Activated CD4-positive, alpha-beta T cell treated with anti-CD3 and anti-CD28 coated beads for 4 hours (primary cell): ENCODE measurements at regions not wholly inside any gene's neighbourhood (a gene's known extent, or its start where the extent isn't known, plus 50 kb on each side); places are given as distances from the start of the nearest gene placed in this dataset.

Experiments
- DNase-seq, 2 donors: peaks; one replicate each; pipeline ENCODE4 v3.0.0-alpha.2; 2020

- no peak for DNase-seq
Observed at GRCh38 chr1:117812869-117813511, 116.4 kb downstream of the GDAP2 start.
